ENCODE measurements at regions not wholly inside any gene's neighbourhood (a gene's known extent, or its start where the extent isn't known, plus 50 kb on each side); places are given as distances from the start of the nearest gene placed in this dataset.
"Not testable (repeated sequence)": the region's sequence is repeated elsewhere in the genome, so short reads cannot be mapped to it uniquely, and the experiment has no call there.

DNA sequence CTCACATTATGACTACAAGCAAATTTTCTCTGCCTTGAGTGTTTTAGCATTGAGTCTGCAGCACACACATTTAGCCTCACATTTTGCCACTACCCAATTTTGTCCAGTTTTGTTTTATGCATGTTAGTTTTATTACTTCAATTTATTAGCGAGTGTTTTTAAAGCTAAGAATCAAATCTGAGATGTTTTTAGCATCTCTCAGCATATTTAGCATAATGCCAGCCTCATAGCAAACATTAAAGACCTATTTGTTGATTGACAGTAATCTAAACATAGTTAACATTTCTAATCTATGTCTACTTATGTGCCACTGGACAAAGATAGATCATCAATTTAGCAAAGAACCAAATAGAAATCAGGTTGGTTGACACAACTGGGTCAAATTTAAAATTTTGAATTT is 94.1 kb upstream of the NXPH2 start:
- no peak for DNase-seq (ENCODE audit: low read depth)
- no peak overlapping the region for H3K4me3 ChIP-seq (ENCODE audit: low read length)
- TF ChIP-seq, protein P1, sequence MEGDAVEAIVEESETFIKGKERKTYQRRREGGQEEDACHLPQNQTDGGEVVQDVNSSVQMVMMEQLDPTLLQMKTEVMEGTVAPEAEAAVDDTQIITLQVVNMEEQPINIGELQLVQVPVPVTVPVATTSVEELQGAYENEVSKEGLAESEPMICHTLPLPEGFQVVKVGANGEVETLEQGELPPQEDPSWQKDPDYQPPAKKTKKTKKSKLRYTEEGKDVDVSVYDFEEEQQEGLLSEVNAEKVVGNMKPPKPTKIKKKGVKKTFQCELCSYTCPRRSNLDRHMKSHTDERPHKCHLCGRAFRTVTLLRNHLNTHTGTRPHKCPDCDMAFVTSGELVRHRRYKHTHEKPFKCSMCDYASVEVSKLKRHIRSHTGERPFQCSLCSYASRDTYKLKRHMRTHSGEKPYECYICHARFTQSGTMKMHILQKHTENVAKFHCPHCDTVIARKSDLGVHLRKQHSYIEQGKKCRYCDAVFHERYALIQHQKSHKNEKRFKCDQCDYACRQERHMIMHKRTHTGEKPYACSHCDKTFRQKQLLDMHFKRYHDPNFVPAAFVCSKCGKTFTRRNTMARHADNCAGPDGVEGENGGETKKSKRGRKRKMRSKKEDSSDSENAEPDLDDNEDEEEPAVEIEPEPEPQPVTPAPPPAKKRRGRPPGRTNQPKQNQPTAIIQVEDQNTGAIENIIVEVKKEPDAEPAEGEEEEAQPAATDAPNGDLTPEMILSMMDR (conservative IDR thresholded peaks at IDR 0.05; ENCODE audit: low read depth, low read length), result no peak

DNA sequence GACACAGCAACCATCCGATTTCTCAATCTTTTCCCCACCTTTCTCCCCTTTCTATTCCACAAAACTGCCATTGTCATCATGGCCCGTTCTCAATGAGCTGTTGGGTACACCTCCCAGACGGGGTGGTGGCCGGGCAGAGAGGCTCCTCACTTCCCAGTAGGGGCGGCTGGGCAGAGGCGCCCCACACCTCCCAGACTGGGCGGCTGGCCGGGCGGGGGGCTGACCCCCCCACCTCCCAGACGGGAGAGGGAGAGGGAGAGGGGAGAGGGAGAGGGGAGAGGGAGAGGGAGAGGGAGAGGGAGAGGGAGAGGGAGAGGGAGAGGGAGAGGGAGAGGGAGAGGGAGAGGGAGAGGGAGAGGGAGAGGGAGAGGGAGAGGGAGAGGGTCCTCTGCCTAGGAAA is 91.9 kb upstream of the NXPH2 start:
- not testable (repeated sequence) for DNase-seq (ENCODE audit: low read depth); H3K4me3 ChIP-seq (ENCODE audit: low read length)

DNA sequence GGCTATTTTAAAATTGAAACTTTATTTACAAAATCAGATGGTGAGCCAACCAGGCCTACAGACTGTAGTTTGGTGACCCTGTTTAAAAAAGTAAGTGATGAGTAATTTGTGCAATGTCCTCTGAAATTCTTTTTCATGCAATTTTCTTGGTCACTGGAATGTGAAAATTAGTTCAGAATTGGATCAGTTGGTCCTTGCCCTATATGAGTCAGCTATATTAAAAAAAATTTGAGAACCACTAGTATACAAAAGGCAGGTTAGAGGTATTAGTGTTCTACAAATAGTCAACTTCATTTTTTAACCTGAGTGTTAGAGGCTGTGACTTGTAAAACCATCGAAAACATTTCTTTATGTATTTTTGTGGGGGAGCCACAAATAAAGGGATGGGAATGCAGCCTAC is 91.1 kb upstream of the NXPH2 start:
- DNase-seq (ENCODE audit: low read depth), result no peak
- H3K4me3 ChIP-seq (ENCODE audit: low read length), result no peak overlapping the region
- TF ChIP-seq, protein P1 (conservative IDR thresholded peaks at IDR 0.05; ENCODE audit: low read depth, low read length), result no peak

DNA sequence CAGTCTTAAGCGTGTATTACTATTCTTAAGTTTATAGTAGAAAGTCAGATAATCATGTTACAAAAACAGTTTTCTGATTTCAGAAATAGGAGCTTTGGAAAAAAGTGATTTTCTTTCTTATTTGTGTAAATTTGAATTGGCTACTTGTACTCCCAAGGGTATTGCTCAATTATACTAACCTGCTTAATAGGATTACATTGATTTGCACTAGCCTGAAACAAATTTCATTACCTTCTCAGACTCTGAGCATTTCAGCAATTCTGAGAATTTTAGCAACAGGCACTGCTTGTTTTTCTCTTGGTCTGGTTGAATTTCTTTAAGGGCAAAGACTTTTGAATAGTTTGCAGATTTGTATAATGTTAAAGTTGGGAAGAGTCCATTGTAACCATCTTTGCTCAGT is 87.2 kb upstream of the NXPH2 start:
- DNase-seq (ENCODE audit: low read depth), result peak; percentile 64
- TF ChIP-seq, protein P1 (conservative IDR thresholded peaks at IDR 0.05; ENCODE audit: low read depth, low read length), result no peak
- H3K4me3 ChIP-seq (ENCODE audit: low read length), result no peak overlapping the region

DNA sequence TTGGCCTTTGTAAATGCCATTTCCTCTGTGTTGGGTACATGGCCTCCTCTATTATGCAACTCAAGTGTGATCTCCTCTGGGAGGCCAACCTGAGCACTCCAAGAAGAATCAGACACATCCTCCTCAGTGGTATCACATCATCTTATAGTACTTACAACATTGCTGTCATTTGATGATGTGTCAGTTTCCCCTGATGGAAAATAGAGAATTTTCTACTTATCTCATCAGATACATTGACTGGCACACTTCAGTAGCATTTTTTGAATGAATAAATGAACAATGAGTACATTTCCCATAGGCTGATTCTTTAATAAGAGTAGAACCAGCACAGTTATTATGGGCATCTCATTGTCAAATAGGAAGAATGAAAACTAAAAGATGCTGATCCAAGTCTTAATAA is 86.6 kb upstream of the NXPH2 start:
- no peak overlapping the region for H3K4me3 ChIP-seq (ENCODE audit: low read length)
- TF ChIP-seq, protein P1 (conservative IDR thresholded peaks at IDR 0.05; ENCODE audit: low read depth, low read length), result no peak
- DNase-seq (ENCODE audit: low read depth), result no peak

DNA sequence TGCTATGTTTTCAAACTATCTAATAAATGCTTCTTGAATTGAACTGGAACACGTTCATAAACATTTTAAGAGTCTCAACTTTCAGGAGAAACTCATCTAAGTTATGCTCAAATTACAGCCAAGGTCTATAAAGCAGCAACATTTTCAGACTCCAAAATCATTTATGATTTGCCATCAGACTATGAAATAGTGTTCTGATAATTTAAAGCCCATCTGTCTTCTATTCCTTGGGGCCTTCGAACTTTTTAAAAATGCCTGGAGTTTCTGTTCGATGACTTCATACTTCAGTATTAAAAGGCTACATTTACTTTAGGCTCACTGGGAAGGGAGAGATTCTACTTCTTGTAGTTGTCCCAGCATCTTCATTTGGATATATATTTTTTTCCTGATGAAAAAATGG is 73.6 kb upstream of the NXPH2 start:
- no peak for DNase-seq (ENCODE audit: low read depth)
- TF ChIP-seq, protein P1 (conservative IDR thresholded peaks at IDR 0.05; ENCODE audit: low read depth, low read length), result no peak
- no peak overlapping the region for H3K4me3 ChIP-seq (ENCODE audit: low read length)

DNA sequence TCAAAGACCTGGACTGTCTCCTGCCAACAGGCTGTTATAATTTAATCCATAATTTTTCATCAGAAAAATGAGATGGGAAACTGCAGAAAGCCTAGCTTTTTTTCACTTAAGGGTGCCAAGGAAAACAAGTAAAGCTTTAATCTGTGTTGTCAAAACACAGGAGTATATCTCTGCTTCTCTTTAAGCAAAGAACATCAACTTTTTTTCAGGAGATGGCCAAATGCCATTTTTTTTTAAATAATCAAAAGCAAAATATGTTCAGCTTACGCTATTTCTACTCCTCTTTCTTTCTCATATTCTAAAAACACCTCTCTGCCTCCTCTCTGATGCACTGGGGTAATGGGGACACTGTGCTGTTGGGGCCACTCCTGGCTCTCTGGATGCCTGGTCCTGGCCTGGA is 73.1 kb upstream of the NXPH2 start:
- DNase-seq (ENCODE audit: low read depth), result no peak
- TF ChIP-seq, protein P1 (conservative IDR thresholded peaks at IDR 0.05; ENCODE audit: low read depth, low read length), result no peak
- H3K4me3 ChIP-seq (ENCODE audit: low read length), result no peak overlapping the region

DNA sequence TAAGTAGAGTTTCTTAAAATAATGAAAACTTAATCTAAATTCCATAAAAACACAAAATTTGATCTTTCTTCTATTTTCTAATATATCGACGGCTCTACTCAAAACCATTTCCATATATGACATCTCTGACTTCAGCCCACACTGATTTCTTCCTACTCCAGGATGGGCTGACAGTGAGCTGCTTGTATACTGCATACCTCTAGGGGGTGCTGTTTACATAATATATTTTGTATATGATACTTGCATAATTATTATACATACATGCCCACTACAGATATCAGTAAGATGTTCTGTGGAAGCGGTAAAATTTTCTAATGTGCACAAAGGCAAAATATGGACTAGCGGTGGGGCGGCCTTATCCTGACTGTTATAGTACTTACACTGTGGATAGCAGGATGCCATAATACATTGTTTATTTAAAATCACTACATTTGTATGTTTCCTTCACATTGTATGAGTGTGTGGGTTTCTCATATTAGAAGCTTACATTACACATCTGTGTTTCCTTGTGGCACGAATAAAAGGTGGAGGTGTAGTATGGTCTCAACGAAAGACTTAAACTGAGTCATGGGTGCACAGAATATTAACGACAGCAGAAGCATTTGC is 66.1 kb upstream of the NXPH2 start:
- no peak for DNase-seq (ENCODE audit: low read depth)
- TF ChIP-seq, protein P1 (conservative IDR thresholded peaks at IDR 0.05; ENCODE audit: low read depth, low read length), result peak; percentile 75
- H3K4me3 ChIP-seq (ENCODE audit: low read length), result no peak overlapping the region

Measured in retinal pigment epithelial cell (primary cell).